ENCODE measurements at regions not wholly inside any gene's neighbourhood (a gene's known extent, or its start where the extent isn't known, plus 50 kb on each side); places are given as distances from the start of the nearest gene placed in this dataset.

GRCh38 chr2:128519517-128520215, 201.0 kb upstream of the HS6ST1 start (continued):
- TF ChIP-seq RREB1 (CRISPR knock-in tag; IDR thresholded peaks at IDR 0.05) (no peak), KDM4B (IDR thresholded peaks at IDR 0.05; ENCODE audit: borderline replicate concordance in 2 of 2, low read depth in 1 of 2) (no peak), SRF (CRISPR knock-in tag; IDR thresholded peaks at IDR 0.05) (no peak), EWSR1 (IDR thresholded peaks at IDR 0.05; ENCODE audit: borderline replicate concordance, low read depth, partially characterized antibody) (no peak), SMARCE1 (IDR thresholded peaks at IDR 0.05) (no peak), ZNF354B (CRISPR knock-in tag; IDR thresholded peaks at IDR 0.05) (no peak), SMC3 (conservative IDR thresholded peaks at IDR 0.05; ENCODE audit: insufficient read depth, low read depth, low read length) (no peak), ZNF395 (CRISPR knock-in tag; IDR thresholded peaks at IDR 0.05) (no peak)
